MM.1S (cell line): ENCODE measurements at regions not wholly inside any gene's neighbourhood (a gene's known extent, or its start where the extent isn't known, plus 50 kb on each side); places are given as distances from the start of the nearest gene placed in this dataset.

Source experiments
- DNase-seq: peaks from one replicate; pipeline ENCODE4 v3.0.0-alpha.2; 2015
- H2AFZ ChIP-seq: fragments of 300-600 bp; sonication (generic); 2 replicates; pipeline ENCODE4 v1.6.0; 2016; ENCODE audit warnings: antibody characterized with exemption, low read length
- H3F3A ChIP-seq: fragments of 300-600 bp; sonication (generic); 2 replicates; pipeline ENCODE4 v1.6.1; 2016; ENCODE audit warnings: mild to moderate bottlenecking, antibody characterized with exemption, low read length, moderate library complexity, mixed read lengths; ENCODE audit not compliant: insufficient read depth
- H3K27ac ChIP-seq: fragments of 300-600 bp; sonication (generic); 2 replicates; pipeline ENCODE4 v1.5.1; 2016; ENCODE audit warnings: mild to moderate bottlenecking, low read length
- H3K27me3 ChIP-seq: fragments of 300-600 bp; sonication (generic); replicated peaks from 2 replicates; pipeline ENCODE4 v1.6.0; 2016; ENCODE audit warnings: low read length; ENCODE audit not compliant: insufficient read depth
- H3K36me3 ChIP-seq: fragments of 300-600 bp; sonication (generic); replicated peaks from 2 replicates; pipeline ENCODE4 v1.6.1; 2016; ENCODE audit warnings: mild to moderate bottlenecking, low read length, mixed read lengths; ENCODE audit not compliant: insufficient read depth
- H3K4me1 ChIP-seq: fragments of 300-600 bp; sonication (generic); 2 replicates; pipeline ENCODE4 v1.6.1; 2016; ENCODE audit warnings: low read length, mixed read lengths
- H3K4me2 ChIP-seq: fragments of 300-600 bp; sonication (generic); 2 replicates; pipeline ENCODE4 v1.6.0; 2016; ENCODE audit warnings: low read depth, low read length
- H3K4me3 ChIP-seq: fragments of 300-600 bp; sonication (generic); 2 replicates; pipeline ENCODE4 v1.5.1; 2016; ENCODE audit warnings: low read length, mixed read lengths
- H3K79me2 ChIP-seq: fragments of 300-600 bp; sonication (generic); 2 replicates; pipeline ENCODE4 v1.6.1; 2016; ENCODE audit warnings: mixed run types, low read length, mixed read lengths
- H3K9ac ChIP-seq: fragments of 300-600 bp; sonication (generic); 2 replicates; pipeline ENCODE4 v1.6.1; 2016; ENCODE audit warnings: low read length, mixed read lengths
- H3K9me2 ChIP-seq: fragments of 300-600 bp; sonication (generic); replicated peaks from 2 replicates; pipeline ENCODE4 v1.6.1; 2016; ENCODE audit warnings: mild to moderate bottlenecking, low read length, mixed read lengths; ENCODE audit not compliant: insufficient read depth
- H3K9me3 ChIP-seq: fragments of 300-600 bp; sonication (generic); replicated peaks from 2 replicates; pipeline ENCODE4 v1.6.1; 2016; ENCODE audit warnings: mild to moderate bottlenecking, low read length, mixed read lengths; ENCODE audit not compliant: insufficient read depth
- H4K20me1 ChIP-seq: fragments of 300-600 bp; sonication (generic); 2 replicates; pipeline ENCODE4 v1.6.1; 2016; ENCODE audit warnings: mild to moderate bottlenecking, low read length, moderate library complexity, mixed read lengths; ENCODE audit not compliant: insufficient read depth
- CTCF ChIP-seq: fragments of 300-600 bp; sonication (generic); IDR thresholded peaks from 2 replicates; pipeline ENCODE4 v1.5.1; 2016; ENCODE audit warnings: antibody characterized with exemption, low read length, mixed read lengths
- EZH2 ChIP-seq: fragments of 300-600 bp; sonication (generic); optimal IDR thresholded peaks from 2 replicates; pipeline ENCODE3; 2017; ENCODE audit warnings: low read depth, mild to moderate bottlenecking, antibody characterized with exemption, low read length, mixed read lengths
- EZH2phosphoT487 ChIP-seq: fragments of 300-600 bp; sonication (generic); IDR thresholded peaks from 2 replicates; pipeline ENCODE4 v1.6.1; 2018; ENCODE audit warnings: antibody characterized with exemption, low read length

DNA sequence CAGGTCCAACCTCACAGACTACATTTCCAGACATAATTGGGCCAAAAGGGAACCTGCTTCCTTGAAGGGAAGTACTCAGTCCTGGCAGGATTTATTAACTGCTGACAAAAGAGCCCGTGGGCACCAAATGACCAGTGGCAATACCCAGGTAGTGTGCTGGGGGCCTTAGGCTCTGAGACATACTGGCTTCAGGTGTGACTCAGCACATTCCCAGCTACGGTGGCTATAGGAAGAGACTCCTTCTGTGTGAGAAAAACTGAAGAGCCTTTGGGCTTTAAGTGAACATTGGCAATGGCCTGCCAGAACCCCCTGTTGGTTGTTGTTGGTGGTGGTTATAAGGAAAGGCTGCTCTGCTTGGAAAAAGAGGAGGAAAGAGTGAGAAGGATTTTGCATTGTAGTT lies 401.8 kb downstream of the KCNJ3 start:
- Histone ChIP-seq H3K4me2 (no peak overlapping the region), H3K79me2 (no peaks in the 10 kb centered on the region), H3K9me2 (no peaks in the 10 kb centered on the region), H3K27me3 (no peaks in the 10 kb centered on the region), H3K9ac (no peak overlapping the region), H4K20me1 (no peaks in the 10 kb centered on the region), H3K4me1 (no peaks in the 10 kb centered on the region), H3K4me3 (no peak overlapping the region), H3K27ac (no peak overlapping the region), H3K36me3 (no peaks in the 10 kb centered on the region), H3K9me3 (no peaks in the 10 kb centered on the region), H3F3A (no peaks in the 10 kb centered on the region), H2AFZ (no peak overlapping the region)
- TF ChIP-seq EZH2phosphoT487 (no peak), EZH2 (no peak), CTCF (no peak)
- DNase-seq = no peak

- no peak for DNase-seq
- no peaks in the 10 kb centered on the region for H3K27me3 ChIP-seq
- H3K9ac ChIP-seq = no peak overlapping the region
- TF ChIP-seq EZH2 = no peak
- no peak for TF ChIP-seq CTCF
- TF ChIP-seq EZH2phosphoT487 = no peak
- H3K9me2 ChIP-seq = no peaks in the 10 kb centered on the region
- H3K36me3 ChIP-seq = no peaks in the 10 kb centered on the region
- no peaks in the 10 kb centered on the region for H4K20me1 ChIP-seq
- H3K4me1 ChIP-seq = no peaks in the 10 kb centered on the region
- H3K4me2 ChIP-seq = no peak overlapping the region
- H3K4me3 ChIP-seq = no peak overlapping the region
- H3K9me3 ChIP-seq = no peaks in the 10 kb centered on the region
- H3F3A ChIP-seq = no peaks in the 10 kb centered on the region
- H3K27ac ChIP-seq = no peak overlapping the region
- no peaks in the 10 kb centered on the region for H3K79me2 ChIP-seq
- no peak overlapping the region for H2AFZ ChIP-seq
Measured at GRCh38 chr2:155099784-155100183, 401.3 kb downstream of the KCNJ3 start.

GRCh38 chr2:155095613-155096012 lies 397.1 kb downstream of the KCNJ3 start:
- Histone ChIP-seq H3K4me2 (no peak overlapping the region), H3K9me3 (no peaks in the 10 kb centered on the region), H3F3A (no peaks in the 10 kb centered on the region), H3K27ac (no peak overlapping the region), H4K20me1 (no peaks in the 10 kb centered on the region), H2AFZ (no peak overlapping the region), H3K4me1 (no peaks in the 10 kb centered on the region), H3K27me3 (no peaks in the 10 kb centered on the region), H3K36me3 (no peaks in the 10 kb centered on the region), H3K79me2 (no peaks in the 10 kb centered on the region), H3K9ac (no peak overlapping the region), H3K4me3 (no peak overlapping the region), H3K9me2 (no peaks in the 10 kb centered on the region)
- no peak for DNase-seq
- TF ChIP-seq EZH2 = no peak
- no peak for TF ChIP-seq EZH2phosphoT487
- no peak for TF ChIP-seq CTCF

GRCh38 chr2:155080373-155080772 lies 381.9 kb downstream of the KCNJ3 start:
- no peaks in the 10 kb centered on the region for H3K36me3 ChIP-seq
- TF ChIP-seq EZH2phosphoT487 (no peak), EZH2 (no peak), CTCF (no peak)
- no peak overlapping the region for H3K4me3 ChIP-seq
- H3K4me1 ChIP-seq = no peaks in the 10 kb centered on the region
- H3K27ac ChIP-seq = no peak overlapping the region
- no peak overlapping the region for H2AFZ ChIP-seq
- no peaks in the 10 kb centered on the region for H3K79me2 ChIP-seq
- H3K9ac ChIP-seq = no peak overlapping the region
- no peaks in the 10 kb centered on the region for H4K20me1 ChIP-seq
- no peaks in the 10 kb centered on the region for H3K9me2 ChIP-seq
- no peak overlapping the region for H3K4me2 ChIP-seq
- no peaks in the 10 kb centered on the region for H3F3A ChIP-seq
- H3K9me3 ChIP-seq = no peaks in the 10 kb centered on the region
- H3K27me3 ChIP-seq = no peaks in the 10 kb centered on the region
- no peak for DNase-seq
